K562 (cell line): ENCODE measurements at regions not wholly inside any gene's neighbourhood (a gene's known extent, or its start where the extent isn't known, plus 50 kb on each side); places are given as distances from the start of the nearest gene placed in this dataset.

ENCODE experiments used
- MEF2A ChIP-seq: IDR thresholded peaks from 2 replicates; pipeline ENCODE4 v1.6.1; 2011; ENCODE audit warnings: low read depth, mild to moderate bottlenecking, low read length, moderate library complexity; ENCODE audit not compliant: control insufficient read depth
- POLR2AphosphoS5 ChIP-seq: IDR thresholded peaks from 2 replicates; pipeline ENCODE4 v1.6.1; 2011; ENCODE audit warnings: mild to moderate bottlenecking, low read depth, low read length, moderate library complexity; ENCODE audit not compliant: control insufficient read depth, insufficient read depth
- SMAD3 ChIP-seq: fragments of 450-650 bp; formaldehyde crosslinking; conservative IDR thresholded peaks from 2 replicates; pipeline ENCODE4 v1.4.0; 2020; ENCODE audit warnings: mild to moderate bottlenecking
- ZBTB8A ChIP-seq: fragments of 450-650 bp; IDR thresholded peaks from 2 replicates; pipeline ENCODE4 v1.6.1; 2018; ENCODE audit warnings: mild to moderate bottlenecking, moderate library complexity; ENCODE audit not compliant: partially characterized antibody
- ZNF586 ChIP-seq: fragments of 450-650 bp; formaldehyde crosslinking; conservative IDR thresholded peaks from 2 replicates; pipeline ENCODE4 v1.4.0; 2020; ENCODE audit warnings: mild to moderate bottlenecking, moderate library complexity
- TF ChIP-seq, protein P1 (sequence below), 3 experiments: IDR thresholded peaks in 2 of 3; conservative IDR thresholded peaks in 1 of 3; 2 replicates each; pipeline ENCODE4 v1.5.1; 2011 to 2012; ENCODE audit warnings: low read length in 3 of 3, mild to moderate bottlenecking in 3 of 3, control low read depth in 2 of 3, improper control_type of control experiment in 1 of 3, inconsistent platforms in 1 of 3, low read depth in 1 of 3, mixed read lengths in 1 of 3, moderate library complexity in 1 of 3; ENCODE audit not compliant: insufficient read depth in 2 of 3
- TF ChIP-seq, protein P2 (sequence below): sonication (generic); formaldehyde crosslinking; IDR thresholded peaks from 2 replicates; pipeline ENCODE4 v1.8.1; 2023; ENCODE audit warnings: mild to moderate bottlenecking, missing genetic modification reagents

DNA sequence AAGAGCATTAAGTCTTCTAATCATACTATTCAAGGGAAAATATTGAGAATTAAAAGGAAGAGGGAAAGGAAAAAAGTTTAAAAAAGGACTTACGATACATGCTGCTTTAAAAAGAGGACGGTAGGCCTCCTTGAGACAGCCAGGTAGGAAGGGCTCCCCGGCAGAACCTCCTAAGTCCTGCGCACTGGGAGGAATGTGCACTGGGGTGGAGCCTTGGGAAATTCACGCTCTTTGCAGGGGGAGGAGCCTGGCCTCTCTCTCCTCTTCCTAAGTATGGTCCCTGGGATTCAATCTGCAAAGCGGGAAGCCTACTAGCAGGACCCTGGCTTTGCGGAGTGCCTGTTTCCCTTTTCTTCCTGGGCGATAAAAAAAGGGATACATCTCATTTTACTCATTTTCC is 553.0 kb downstream of the RPS29 start:
- TF ChIP-seq, protein P1, sequence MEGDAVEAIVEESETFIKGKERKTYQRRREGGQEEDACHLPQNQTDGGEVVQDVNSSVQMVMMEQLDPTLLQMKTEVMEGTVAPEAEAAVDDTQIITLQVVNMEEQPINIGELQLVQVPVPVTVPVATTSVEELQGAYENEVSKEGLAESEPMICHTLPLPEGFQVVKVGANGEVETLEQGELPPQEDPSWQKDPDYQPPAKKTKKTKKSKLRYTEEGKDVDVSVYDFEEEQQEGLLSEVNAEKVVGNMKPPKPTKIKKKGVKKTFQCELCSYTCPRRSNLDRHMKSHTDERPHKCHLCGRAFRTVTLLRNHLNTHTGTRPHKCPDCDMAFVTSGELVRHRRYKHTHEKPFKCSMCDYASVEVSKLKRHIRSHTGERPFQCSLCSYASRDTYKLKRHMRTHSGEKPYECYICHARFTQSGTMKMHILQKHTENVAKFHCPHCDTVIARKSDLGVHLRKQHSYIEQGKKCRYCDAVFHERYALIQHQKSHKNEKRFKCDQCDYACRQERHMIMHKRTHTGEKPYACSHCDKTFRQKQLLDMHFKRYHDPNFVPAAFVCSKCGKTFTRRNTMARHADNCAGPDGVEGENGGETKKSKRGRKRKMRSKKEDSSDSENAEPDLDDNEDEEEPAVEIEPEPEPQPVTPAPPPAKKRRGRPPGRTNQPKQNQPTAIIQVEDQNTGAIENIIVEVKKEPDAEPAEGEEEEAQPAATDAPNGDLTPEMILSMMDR (IDR thresholded peaks at IDR 0.05 in 2 of 3, conservative IDR thresholded peaks at IDR 0.05 in 1 of 3; ENCODE audit: insufficient read depth in 2 of 3, low read depth in 1 of 3, low read length in 3 of 3), result no peak
- no peak for TF ChIP-seq SMAD3 (CRISPR knock-in tag)
- TF ChIP-seq ZNF586 (CRISPR knock-in tag), result no peak
- no peak for TF ChIP-seq POLR2AphosphoS5
- TF ChIP-seq, protein P2, sequence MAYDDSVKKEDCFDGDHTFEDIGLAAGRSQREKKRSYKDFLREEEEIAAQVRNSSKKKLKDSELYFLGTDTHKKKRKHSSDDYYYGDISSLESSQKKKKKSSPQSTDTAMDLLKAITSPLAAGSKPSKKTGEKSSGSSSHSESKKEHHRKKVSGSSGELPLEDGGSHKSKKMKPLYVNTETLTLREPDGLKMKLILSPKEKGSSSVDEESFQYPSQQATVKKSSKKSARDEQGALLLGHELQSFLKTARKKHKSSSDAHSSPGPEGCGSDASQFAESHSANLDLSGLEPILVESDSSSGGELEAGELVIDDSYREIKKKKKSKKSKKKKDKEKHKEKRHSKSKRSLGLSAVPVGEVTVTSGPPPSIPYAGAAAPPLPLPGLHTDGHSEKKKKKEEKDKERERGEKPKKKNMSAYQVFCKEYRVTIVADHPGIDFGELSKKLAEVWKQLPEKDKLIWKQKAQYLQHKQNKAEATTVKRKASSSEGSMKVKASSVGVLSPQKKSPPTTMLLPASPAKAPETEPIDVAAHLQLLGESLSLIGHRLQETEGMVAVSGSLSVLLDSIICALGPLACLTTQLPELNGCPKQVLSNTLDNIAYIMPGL (CRISPR knock-in tag), result no peak
- no peak for TF ChIP-seq MEF2A
- no peak for TF ChIP-seq ZBTB8A
